OCI-LY7 (cell line): ENCODE measurements at regions not wholly inside any gene's neighbourhood (a gene's known extent, or its start where the extent isn't known, plus 50 kb on each side); places are given as distances from the start of the nearest gene placed in this dataset.

ENCODE experiments used
- EZH2phosphoT487 ChIP-seq: fragments of 200-600 bp; sonication (generic); IDR thresholded peaks from 2 replicates; pipeline ENCODE4 v1.6.1; 2018; ENCODE audit warnings: low read depth, borderline replicate concordance, mild to moderate bottlenecking, mixed run types, antibody characterized with exemption, low read length, moderate library complexity, mixed read lengths
- TF ChIP-seq, protein P1 (sequence below): fragments of 200-600 bp; sonication (generic); conservative IDR thresholded peaks from 2 replicates; pipeline ENCODE4 v1.5.1; 2014; ENCODE audit warnings: mild to moderate bottlenecking, antibody characterized with exemption, low read length, moderate library complexity, mixed read lengths

DNA sequence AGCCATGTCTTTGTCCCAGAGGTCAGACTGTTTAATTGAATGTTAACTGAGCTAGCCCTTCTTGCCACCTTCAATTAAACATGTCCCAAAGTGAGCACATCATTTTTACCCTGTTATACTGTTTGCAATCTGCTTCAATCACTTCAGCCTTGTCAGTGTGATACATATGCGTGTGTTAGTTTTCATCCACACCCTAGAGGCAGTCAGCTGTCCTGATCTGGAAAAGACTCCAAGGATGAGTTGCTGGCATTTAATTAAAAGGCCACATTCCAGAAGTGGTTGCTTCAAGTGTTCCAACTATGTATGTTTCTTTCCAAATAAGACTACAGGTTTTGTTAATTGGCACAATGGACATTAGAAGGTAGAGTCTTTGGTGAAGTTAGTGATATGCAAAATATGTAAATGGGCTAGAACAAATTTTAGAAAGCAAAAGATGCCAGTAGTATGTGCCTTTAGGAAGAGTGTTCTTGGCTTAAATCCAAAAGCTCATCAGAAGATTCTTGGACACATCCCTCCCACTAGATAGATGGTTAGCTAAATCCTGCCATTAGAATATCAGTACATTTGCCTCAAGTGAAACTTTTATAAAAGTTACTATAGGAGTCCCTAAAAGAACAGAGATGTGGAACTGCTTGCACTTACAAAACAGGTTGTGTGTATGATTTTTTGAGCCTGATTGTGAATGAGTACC lies 79.5 kb upstream of the SLIT2 start:
- TF ChIP-seq, protein P1, sequence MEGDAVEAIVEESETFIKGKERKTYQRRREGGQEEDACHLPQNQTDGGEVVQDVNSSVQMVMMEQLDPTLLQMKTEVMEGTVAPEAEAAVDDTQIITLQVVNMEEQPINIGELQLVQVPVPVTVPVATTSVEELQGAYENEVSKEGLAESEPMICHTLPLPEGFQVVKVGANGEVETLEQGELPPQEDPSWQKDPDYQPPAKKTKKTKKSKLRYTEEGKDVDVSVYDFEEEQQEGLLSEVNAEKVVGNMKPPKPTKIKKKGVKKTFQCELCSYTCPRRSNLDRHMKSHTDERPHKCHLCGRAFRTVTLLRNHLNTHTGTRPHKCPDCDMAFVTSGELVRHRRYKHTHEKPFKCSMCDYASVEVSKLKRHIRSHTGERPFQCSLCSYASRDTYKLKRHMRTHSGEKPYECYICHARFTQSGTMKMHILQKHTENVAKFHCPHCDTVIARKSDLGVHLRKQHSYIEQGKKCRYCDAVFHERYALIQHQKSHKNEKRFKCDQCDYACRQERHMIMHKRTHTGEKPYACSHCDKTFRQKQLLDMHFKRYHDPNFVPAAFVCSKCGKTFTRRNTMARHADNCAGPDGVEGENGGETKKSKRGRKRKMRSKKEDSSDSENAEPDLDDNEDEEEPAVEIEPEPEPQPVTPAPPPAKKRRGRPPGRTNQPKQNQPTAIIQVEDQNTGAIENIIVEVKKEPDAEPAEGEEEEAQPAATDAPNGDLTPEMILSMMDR = no peak
- no peak for TF ChIP-seq EZH2phosphoT487
